Fibroblast of gingiva (primary cell): ENCODE measurements at regions not wholly inside any gene's neighbourhood (a gene's known extent, or its start where the extent isn't known, plus 50 kb on each side); places are given as distances from the start of the nearest gene placed in this dataset.

ENCODE experiments used
- DNase-seq: peaks from one replicate; pipeline ENCODE4 v3.0.0-alpha.2; 2011; ENCODE audit warnings: low read depth

GRCh38 chr1:201612645-201613044 lies 73.7 kb downstream of the NAV1 start:
- no peak for DNase-seq

DNA sequence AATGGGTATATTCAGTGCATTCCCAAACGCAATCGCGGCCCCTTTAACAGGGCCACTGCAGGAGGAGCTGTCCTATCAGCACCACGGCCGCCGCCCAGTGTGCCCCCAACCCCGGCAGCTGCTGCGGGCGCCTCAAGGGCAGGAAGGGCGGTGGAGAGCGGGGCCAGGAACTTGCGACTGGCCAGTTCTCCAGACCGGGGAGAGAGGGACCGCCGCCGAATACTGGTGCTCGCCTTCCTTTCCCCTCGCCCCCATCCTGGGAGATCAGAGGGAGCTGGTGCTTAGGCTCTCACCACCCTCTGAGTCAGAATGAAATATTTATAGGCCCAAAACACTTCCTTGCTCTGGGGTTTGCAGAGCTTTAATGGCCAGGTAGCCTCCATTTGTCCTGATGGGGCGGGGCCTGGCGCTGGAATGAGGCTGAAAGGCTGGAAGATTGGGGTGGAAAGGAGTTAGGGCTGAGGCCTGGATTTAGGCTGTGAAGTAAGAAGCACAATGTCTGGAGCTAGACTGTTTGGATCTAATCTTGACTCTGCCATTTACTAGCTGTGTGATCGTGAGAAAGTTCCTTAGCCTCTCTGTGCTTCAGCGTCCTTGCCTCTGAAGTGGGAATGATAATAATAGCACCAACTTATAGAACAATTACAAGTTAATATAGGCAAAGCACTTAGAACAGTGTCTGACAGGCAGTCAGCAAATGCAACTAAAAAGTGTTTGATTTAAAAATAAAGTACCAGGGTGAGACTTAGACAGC lies 75.5 kb downstream of the NAV1 start:
- DNase-seq, result no peak

- DNase-seq, result no peak
Measured at GRCh38 chr1:201617157-201617556, 78.2 kb downstream of the NAV1 start.

DNA sequence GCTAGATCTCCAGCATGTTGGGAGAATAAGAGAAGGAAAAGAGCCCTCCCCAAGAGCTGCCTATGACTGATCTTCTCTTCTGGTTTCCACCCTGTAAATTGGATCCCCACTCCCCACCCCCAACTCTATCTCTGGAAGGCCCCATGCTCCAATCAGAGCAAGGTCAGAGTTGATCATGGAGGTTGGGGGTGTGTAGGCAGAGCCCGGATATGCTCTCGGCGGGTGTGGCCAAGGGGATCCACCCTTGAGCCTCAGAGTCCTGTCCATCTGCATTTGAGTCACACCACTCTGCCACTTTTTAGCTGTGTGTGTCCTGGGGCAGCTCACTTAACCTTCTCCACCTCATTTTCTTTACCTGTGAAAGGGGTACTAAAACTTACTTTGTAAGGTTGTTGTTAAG lies 79.5 kb downstream of the NAV1 start:
- no peak for DNase-seq

GRCh38 chr1:201618905-201619304 lies 80.0 kb downstream of the NAV1 start:
- DNase-seq, result no peak

DNA sequence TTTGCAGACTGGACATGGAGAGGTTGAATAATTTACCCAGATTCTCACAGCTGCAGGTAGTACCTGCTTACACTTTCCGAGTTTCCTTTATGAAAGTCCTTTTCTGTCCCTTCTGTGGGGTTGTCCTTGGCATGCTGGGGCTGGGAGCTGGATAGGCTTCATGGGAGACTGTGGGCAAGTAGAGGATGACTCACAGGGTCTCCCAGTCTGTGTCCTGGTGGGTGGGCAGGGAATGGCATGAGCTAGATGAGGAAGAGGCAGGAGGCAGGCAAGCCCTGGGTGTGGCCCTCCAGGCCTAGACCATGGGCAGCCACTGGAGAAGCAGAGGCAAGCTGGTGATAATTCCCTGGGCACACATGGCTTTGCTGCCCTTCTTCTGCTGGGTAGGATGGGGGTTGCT lies 80.6 kb downstream of the NAV1 start:
- DNase-seq, result no peak

GRCh38 chr1:201622353-201622752 lies 83.4 kb downstream of the NAV1 start:
- DNase-seq, result no peak

DNA sequence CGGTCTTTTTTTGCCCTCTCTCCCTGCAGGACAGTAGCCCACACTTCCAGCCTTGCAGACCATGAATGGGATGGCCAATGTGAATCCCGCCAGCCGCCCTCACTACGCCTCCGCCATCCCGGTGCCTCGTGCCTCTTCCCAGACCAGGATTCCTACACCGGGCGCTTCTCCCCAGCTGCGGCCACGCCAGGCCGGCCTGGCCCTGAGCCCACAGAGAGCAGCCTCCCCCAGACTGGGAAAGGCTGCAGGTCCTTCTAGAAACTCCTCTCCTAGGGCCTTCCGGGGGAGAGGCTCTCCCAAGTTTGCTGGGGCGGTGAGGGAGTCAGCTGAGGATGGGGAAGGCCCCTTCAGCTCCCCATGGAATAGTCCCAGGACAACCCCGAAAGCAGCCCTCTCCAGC lies 83.9 kb downstream of the NAV1 start:
- DNase-seq, result no peak

DNA sequence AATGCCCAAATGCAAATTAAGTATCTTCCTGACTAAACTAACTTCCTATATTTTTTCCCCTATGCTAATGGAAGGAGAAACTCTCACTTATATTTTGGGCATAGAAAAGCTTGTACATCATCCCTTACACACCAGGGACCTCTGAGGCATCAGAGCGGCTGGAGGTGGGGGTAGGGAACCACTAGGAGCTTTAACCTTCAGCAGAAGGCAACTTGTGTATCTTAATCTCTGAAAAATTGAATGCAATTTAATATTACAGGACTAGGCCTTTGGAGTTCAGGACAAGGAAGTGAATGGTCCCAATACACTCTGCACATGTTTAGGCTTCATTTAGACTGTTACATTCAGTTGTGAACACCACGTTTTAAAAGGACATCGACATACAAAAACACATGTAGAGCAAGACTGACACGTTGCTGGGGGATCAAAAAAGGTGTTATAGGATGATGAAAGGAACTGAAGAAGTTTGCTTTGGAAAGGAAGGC lies 85.9 kb downstream of the NAV1 start:
- DNase-seq, result no peak

DNA sequence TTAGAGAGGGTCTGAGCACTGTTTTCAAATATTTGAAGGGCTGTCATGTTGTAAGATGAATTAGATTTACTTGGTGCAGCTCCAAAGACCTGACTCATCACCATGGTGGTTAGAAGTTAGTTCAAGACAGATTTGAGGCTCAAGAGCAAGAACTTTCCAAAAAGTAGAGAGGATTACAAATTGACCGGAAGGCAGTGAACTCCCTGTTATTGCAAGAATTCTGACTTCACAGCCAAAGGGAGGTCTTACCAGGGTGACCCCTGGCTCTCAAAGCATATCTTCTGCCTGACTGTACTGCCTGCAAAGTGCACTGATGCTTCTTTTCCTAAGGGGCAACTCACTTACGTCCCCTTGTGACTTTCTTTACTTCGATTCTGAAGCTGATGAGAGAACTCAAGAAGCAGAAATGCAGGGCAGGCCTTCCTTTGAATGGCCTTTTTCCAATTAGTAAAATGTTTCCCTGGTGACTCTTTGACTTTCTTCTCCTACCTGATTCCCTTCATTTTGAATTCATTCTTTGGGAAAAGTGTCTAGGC lies 86.4 kb downstream of the NAV1 start:
- DNase-seq, result peak; percentile 96

- no peak for DNase-seq
Measured at GRCh38 chr1:201625851-201626251, 86.9 kb downstream of the NAV1 start.

DNA sequence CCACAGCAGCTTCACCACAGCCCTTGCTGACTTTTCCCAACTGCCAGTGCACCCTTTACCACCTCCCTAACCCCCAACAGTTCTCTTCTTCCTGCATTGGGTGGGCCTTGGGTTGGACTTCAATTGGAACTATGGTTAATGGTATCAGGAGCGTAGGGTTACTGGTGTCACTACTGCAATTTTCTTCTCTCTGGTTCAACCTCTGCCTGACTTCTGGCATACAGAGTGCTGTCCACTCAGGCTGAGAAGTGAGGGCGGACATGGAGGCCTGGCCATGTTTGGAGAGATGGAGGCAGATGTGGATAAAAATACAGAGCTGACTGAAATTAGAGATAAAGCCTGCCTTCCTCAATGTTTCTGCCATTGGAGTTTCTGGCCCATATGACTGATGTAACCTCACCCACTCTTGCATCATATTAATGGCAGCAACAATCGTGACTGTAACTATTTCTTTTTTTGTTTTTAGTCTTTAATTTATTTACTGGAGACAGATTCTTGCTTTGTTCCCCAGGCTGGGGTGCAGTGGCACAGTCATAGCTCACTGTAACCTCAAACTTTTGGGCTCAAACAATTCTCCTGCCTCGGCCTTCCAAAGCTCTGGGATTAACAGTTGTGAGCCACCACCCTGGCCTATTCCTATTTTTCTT lies 87.8 kb downstream of the NAV1 start:
- DNase-seq, result no peak

DNA sequence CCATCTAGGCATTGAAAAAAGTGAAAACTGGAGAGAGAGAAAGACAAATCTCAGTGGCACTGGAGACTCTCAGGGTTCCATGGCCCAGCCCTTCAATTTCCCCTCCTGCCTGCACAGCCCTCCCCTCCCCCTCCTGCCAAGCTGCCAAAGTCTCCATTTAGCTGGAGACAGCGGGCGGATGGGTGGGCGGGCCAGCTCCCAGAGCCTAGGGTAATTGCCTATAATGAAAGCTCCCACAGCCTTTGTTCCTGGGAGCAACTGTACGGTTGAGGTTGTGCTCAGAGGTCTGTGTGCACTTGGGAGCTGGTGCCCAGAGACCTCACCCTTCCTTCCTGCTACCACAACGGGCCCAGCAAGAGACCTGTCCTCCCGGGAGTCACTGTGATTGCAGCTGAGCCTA lies 89.6 kb downstream of the NAV1 start:
- DNase-seq, result no peak

- DNase-seq, result peak; percentile 74
Measured at GRCh38 chr1:201630582-201630981, 91.7 kb downstream of the NAV1 start.

GRCh38 chr1:201631037-201631436 lies 92.1 kb downstream of the NAV1 start:
- no peak for DNase-seq

DNA sequence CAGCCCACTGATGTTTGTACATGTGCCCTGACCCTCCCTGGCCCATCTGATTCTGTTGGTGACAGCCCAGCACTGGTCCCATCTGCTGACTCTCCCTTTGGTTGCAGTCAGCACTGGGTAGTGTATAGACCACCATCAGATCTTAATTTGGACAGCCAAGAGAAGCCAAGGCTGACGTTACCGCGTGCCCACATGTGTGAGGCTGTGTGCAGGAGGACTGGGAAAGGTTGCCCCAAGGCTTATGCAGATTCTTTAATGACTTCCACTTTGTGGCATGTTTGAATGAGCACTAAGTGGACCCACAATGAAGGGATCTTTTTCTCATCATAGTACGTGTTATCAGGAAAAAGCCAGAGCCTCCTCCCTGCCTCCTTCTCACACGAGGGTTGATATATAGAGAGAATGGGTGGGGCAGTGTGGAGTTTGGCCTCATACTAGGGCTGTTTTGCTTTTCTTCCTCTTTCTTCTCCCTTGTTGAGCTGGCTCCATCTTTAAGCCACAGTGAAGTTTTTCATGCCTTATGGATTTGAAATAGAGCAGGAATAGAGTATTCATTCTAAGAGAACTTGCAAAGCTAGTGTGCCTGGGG lies 93.5 kb downstream of the NAV1 start:
- no peak for DNase-seq

- no peak for DNase-seq
Measured at GRCh38 chr1:201633297-201633696, 94.4 kb downstream of the NAV1 start.

DNA sequence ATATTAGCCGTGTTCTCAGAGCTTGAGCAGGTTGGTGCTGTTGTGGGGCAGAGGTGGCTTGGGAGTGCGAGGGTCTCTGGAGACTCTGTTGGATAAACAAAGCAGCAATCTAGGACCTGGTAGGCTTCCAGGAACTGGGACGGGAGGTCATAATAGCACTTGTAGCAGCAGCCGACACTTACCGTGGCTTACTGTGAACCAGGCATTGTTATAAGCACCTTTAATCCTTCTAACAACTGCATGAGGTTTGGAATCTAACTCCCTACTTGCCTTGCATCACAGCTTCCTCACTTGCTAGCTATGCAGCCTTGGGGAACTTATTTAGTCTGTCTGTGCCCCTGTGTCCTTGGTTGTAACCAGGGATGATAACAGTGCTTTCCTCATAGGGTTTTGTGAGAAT lies 94.9 kb downstream of the NAV1 start:
- no peak for DNase-seq

DNA sequence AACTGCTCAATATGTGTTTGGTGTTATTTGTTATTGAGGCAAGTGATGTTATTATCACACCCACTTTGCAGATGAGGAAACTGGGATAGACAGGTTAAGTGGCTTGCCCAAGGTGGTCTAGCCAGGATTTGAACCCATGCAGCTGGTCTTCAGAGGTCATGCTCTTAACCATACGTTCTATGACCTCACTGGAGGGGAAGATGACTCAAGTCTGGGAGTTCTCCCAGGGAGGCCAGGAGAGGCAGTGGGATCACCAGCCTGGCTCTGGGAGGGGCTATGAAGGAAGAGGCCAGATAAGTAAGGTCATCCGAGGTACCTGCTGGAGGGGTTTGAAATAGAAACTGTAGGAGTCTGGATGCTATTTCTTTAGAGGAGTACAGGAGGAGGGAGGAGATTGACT lies 95.3 kb downstream of the NAV1 start:
- no peak for DNase-seq

GRCh38 chr1:201636097-201636496 lies 97.2 kb downstream of the NAV1 start:
- DNase-seq, result no peak

DNA sequence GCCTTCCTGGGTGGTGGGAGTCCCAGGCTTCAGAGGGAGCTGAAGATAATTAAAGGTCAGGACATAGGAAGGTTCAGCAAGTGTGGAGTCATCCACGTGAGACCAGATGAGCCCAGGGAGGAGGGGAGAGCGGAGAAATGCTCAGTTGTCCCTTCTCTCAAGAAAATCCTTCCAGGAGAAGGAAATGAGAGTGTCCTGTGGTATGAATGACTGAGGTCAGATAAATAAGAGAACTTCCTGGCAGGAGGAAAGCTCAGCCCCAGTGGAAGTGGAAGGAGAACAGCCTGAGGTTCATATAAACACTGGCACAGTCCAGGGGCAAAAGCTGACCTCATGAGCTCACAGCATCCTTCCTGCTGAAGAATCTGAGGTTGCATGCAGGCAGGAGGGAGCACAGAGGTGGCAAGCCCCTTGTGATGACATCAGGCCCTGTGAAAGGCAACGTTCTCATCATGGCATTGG lies 97.6 kb downstream of the NAV1 start:
- peak; percentile 72 for DNase-seq

GRCh38 chr1:201637282-201638079 lies 98.6 kb downstream of the NAV1 start:
- peak; percentile 86 for DNase-seq
